ENCODE measurements at regions not wholly inside any gene's neighbourhood (a gene's known extent, or its start where the extent isn't known, plus 50 kb on each side); places are given as distances from the start of the nearest gene placed in this dataset.

DNA sequence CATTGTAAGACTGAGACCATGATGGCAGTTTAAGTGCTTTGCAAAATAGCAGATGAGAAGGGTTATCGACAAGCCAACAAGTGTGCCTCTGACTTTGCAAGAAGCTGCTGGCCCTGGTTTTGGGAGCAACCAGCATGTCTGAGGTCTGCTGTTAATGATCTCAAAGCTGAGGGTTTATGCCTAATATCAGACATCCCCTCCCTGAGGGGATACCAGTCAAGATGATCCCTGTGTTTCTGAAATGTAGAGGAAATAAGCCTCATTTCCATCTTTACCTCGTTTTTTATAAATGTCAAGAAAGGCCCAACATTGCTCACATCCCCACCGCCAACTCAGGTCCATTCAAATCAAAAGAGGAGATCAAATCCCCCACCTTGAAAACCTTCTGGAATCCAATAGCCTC, 120.6 kb downstream of the MYCN start:
- Histone ChIP-seq H2AK5ac (ENCODE audit: low read depth, low read length) (no peak overlapping the region), H3K18ac (ENCODE audit: low read depth, low read length) (no peak overlapping the region), H3K27me3 (ENCODE audit: control insufficient read depth, insufficient read depth, low read length) (no peaks in the 10 kb centered on the region), H3K4me1 (ENCODE audit: control insufficient read depth, insufficient read depth, low read length) (no peaks in the 10 kb centered on the region), H4K20me1 (ENCODE audit: insufficient read depth, low read length) (no peaks in the 10 kb centered on the region), H3K9me1 (ENCODE audit: insufficient read depth, low read length) (no peaks in the 10 kb centered on the region), H3K27ac (ENCODE audit: insufficient read depth, low read length) (no peak overlapping the region), H3K79me1 (ENCODE audit: low read depth in 1 of 2, low read length in 2 of 2) (no peaks in the 10 kb centered on the region), H2BK5ac (ENCODE audit: low read depth, low read length, poor library complexity, severe bottlenecking) (no peak overlapping the region), H4K5ac (ENCODE audit: low read depth, low read length) (no peak overlapping the region), H3K4me3 (ENCODE audit: insufficient read depth, low read depth, low read length) (no peak overlapping the region), H4K8ac (ENCODE audit: low read depth in 2 of 2, low read length in 2 of 2) (no peak overlapping the region), H2AFZ (replicated peaks; ENCODE audit: low read length, poor library complexity) (no peak overlapping the region), H3K4me2 (ENCODE audit: low read depth, low read length) (no peak overlapping the region), H3K9me3 (ENCODE audit: control insufficient read depth, insufficient read depth, low read length) (peaks cover 24% of the 10 kb centered on the region), H3K36me3 (ENCODE audit: control insufficient read depth, insufficient read depth, low read length) (no peaks in the 10 kb centered on the region), H2BK20ac (ENCODE audit: low read depth, low read length) (no peak overlapping the region), H2BK120ac (ENCODE audit: low read depth, low read length) (no peak overlapping the region), H3K23ac (ENCODE audit: low read depth, low read length) (no peak overlapping the region), H3K4ac (ENCODE audit: low read depth, low read length) (no peak overlapping the region), H3K14ac (replicated peaks; ENCODE audit: low read depth, low read length) (no peak overlapping the region), H3K9ac (ENCODE audit: low read depth, low read length) (no peak overlapping the region), H3K56ac (ENCODE audit: extremely low read depth, insufficient read depth, low read length) (no peak overlapping the region), H2AK9ac (replicated peaks; ENCODE audit: low read depth, low read length, poor library complexity) (no peak overlapping the region), H4K91ac (ENCODE audit: insufficient read depth, low read depth, low read length) (no peak overlapping the region), H2BK15ac (ENCODE audit: low read depth, low read length) (no peak overlapping the region)
- ChIA-PET POLR2A (ENCODE audit: unreplicated experiment) (no interaction called here), CTCF (no interaction called here)
- TF ChIP-seq MXI1 (IDR thresholded peaks at IDR 0.05; ENCODE audit: borderline replicate concordance, low read depth, low read length) (no peak), SMC3 (IDR thresholded peaks at IDR 0.05; ENCODE audit: low read depth, low read length) (no peak), RCOR1 (IDR thresholded peaks at IDR 0.05; ENCODE audit: insufficient replicate concordance, low read length) (no peak), MAFK (IDR thresholded peaks at IDR 0.05; ENCODE audit: low read depth, low read length) (no peak), CHD1 (IDR thresholded peaks at IDR 0.05; ENCODE audit: low read depth, low read length) (no peak), MAZ (IDR thresholded peaks at IDR 0.05; ENCODE audit: borderline replicate concordance, low read depth, low read length) (no peak), RAD21 (IDR thresholded peaks at IDR 0.05; ENCODE audit: low read length) (no peak), BHLHE40 (IDR thresholded peaks at IDR 0.05; ENCODE audit: low read depth, low read length) (no peak), NFE2L2 (IDR thresholded peaks at IDR 0.05; ENCODE audit: low read depth, low read length) (no peak)
- TF ChIP-seq, protein P1, sequence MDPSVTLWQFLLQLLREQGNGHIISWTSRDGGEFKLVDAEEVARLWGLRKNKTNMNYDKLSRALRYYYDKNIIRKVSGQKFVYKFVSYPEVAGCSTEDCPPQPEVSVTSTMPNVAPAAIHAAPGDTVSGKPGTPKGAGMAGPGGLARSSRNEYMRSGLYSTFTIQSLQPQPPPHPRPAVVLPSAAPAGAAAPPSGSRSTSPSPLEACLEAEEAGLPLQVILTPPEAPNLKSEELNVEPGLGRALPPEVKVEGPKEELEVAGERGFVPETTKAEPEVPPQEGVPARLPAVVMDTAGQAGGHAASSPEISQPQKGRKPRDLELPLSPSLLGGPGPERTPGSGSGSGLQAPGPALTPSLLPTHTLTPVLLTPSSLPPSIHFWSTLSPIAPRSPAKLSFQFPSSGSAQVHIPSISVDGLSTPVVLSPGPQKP (IDR thresholded peaks at IDR 0.05; ENCODE audit: borderline replicate concordance, low read depth, low read length) = no peak
- TF ChIP-seq, protein P2, sequence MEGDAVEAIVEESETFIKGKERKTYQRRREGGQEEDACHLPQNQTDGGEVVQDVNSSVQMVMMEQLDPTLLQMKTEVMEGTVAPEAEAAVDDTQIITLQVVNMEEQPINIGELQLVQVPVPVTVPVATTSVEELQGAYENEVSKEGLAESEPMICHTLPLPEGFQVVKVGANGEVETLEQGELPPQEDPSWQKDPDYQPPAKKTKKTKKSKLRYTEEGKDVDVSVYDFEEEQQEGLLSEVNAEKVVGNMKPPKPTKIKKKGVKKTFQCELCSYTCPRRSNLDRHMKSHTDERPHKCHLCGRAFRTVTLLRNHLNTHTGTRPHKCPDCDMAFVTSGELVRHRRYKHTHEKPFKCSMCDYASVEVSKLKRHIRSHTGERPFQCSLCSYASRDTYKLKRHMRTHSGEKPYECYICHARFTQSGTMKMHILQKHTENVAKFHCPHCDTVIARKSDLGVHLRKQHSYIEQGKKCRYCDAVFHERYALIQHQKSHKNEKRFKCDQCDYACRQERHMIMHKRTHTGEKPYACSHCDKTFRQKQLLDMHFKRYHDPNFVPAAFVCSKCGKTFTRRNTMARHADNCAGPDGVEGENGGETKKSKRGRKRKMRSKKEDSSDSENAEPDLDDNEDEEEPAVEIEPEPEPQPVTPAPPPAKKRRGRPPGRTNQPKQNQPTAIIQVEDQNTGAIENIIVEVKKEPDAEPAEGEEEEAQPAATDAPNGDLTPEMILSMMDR (conservative IDR thresholded peaks at IDR 0.05; ENCODE audit: low read depth, low read length) = no peak
- no TSS peak for BruUV-seq (replicated peaks)
- dilution Hi-C loops (cut with HindIII; ENCODE audit: low sequenced_read_pairs, unreplicated experiment) (no loop called here), intact Hi-C loops (cut with micrococcal nuclease) (no loop called here), in situ Hi-C loops (cut with MboI; ENCODE audit: low sequenced_read_pairs) (no loop called here)
- DNase-seq = no peak
- no peak for ATAC-seq (ENCODE audit: low read depth)
- WGBS, 2 experiments (ENCODE audit: extremely low coverage in 2 of 2, insufficient read length in 1 of 2) = 60% methylated on average over 1 of the region's 3 CpGs; no CpG with 5 or more reads in 1 of the 2 experiments

Measured in IMR-90 (cell line).